Superior temporal gyrus (tissue), 1 donor: ENCODE measurements at regions not wholly inside any gene's neighbourhood (a gene's known extent, or its start where the extent isn't known, plus 50 kb on each side); places are given as distances from the start of the nearest gene placed in this dataset.
"Not testable (repeated sequence)": the region's sequence is repeated elsewhere in the genome, so short reads cannot be mapped to it uniquely, and the experiment has no call there.

Source experiments
- DNase-seq: peaks from one replicate; pipeline ENCODE4 v3.0.0-alpha.2; 2016; ENCODE audit errors: extremely low spot score

DNA sequence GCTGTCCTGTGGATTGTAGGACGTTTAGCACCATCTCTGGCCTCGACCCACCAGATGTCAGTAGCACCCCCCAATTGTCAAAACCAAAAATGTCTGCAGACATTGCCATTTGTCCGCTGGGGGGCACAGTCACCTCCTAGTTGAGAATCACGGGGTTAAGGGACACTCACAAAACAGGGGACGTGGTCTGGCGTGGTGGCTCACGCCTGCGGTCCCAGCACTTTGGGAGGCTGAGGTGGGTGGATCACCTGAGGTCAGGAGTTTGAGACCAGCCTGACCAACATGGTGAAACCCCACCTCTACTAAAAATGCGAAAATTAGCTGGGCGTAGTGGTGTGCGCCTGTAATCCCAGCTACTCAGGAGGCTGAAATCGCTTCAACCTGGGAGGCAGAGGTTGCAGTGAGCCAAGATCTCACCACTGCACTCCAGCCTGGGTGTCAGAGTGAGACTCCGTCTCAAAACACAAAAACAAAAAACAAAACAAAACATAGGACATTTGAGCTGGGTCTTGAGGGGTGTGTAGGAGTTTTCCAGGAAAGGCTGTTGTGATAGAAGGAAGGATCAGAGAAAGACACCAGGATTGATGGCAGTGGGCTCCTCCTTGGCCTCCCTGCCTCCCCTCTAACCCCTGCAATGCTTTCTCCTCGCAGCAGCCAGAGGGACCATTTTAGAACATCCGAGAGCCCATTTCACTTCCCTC, 171.8 kb upstream of the GSE1 start:
- DNase-seq: no peak

DNA sequence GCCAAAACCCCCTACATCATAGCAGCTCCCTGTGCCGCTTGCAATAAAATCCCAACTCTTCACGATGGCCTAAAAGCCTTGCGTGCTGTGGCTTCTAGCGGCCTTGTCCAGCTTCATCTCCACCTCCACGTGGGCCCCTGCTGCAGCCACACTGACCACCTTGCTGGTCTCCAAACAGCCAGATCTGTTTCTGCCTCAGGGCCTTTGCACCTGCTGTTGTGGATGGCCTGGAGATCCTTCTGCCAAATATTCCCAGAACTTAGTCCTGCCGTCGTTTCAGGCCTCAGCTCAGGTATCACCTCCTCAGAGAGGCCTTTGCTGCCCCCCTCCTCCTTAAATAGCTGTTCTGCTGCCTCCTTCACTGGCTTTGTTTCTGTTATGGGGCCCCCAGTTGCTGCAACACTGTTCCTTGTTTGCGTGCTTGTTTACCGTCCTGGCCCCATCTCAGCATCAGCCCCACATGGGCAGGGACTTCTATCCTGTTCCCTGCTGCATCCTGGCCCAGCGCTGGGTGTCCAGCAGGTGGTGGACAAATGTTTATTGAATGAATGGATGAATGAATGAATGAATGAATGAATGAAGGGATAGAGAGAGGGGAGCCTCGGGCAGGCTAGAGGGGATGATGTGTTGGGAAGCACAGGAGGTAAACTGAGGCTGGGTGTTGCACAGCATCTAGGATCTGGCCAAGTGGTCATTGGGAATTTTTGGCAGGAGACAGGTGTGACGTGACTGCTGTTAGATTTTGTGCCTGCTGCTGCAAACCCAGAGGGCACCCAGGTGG, 171.0 kb upstream of the GSE1 start:
- no peak for DNase-seq

DNA sequence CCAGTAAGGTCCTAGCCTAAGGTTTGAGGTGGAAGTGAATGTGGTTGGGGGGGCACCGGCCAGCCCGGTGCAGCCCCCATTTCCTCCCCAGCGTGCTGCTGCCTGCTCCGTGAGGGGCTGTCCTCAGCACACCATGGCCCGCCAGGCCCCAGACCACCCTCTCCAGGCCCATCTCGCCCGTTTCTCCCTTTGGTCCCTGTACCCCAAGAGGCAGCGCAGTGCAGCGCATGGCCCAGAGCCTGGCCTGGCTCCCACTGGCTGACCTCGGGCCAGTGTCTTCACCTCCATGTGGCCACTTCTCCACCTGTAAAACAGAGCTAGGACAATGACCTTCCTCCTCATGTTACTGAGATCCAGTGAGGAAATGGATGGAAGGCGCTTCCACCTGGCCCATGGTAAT, 170.0 kb upstream of the GSE1 start:
- DNase-seq: no peak

DNA sequence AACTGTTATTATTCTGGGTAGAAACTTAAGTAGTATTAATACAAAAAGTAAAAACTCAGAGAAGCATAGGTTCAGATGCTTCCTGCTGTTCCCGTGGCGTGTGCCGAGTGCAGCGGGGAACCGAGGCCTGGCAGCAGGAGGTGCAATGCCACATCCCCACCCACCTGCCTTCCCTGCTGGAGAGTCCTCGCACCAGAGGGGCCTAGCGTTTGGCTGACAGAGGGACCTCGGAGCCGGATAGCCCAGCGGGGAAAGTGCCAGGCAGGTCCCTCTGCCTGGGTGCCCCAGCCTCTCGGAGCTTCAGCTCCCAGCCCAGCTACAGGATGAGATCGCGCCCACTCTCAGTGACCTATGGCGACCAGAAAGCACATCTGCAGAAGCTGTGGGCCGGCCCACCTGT, 169.6 kb upstream of the GSE1 start:
- no peak for DNase-seq

DNA sequence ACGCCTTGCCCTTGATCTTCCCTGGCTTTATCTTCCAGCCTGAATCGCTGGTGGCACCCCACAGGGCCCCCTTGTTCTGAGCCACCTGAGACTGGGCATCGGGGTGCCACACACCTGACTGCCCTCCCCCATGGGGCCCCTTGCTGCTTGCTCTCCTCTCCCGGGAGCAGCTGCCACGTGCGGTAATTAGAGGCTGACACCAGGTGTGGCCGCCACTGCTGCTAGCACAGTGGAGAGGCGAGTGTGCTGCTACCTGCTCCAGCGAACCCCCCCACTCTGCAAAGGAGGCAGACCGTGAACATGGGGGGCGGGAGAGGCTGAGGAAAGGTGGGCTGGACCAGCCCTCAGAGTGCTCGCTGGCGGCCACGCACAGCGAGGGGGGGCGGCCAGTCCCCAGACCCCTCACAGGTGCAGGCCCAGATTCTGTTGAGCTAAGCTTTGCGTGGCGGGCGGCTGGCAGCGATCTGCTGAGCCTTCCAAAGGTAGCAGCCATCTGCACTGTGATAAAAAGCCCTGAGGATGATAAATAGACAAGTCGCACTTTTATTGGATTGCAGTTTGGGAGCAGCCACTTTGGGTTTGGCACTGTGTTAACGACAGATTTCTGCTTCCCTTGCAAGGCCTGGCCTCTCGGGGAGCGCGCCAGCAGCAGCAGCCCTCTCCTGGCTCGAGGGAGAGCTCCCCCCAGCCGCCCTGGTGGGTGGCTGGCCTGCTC, 167.9 kb upstream of the GSE1 start:
- peak; percentile 48 for DNase-seq

DNA sequence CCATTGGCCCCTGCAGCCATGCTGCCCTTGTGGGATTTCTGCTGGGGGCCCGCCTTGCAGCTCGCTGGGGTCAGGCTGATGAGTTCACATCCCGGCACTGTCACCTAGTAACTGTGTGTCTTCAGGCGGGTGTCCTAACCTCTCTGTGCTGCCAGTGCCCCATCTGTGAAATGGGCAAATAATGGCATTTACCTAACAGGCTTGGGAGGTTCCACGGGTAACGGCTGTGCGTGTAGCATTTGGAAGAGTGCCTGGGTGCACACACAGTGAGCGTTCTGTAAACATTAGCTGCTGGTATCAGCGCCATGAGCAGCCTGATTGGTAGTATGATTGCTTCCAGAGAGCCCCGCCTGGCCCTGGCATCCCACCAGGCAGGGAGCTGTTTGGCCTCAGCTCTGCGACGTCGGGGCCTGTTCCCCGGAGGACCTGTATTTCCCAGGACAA, 167.3 kb upstream of the GSE1 start:
- no peak for DNase-seq

DNA sequence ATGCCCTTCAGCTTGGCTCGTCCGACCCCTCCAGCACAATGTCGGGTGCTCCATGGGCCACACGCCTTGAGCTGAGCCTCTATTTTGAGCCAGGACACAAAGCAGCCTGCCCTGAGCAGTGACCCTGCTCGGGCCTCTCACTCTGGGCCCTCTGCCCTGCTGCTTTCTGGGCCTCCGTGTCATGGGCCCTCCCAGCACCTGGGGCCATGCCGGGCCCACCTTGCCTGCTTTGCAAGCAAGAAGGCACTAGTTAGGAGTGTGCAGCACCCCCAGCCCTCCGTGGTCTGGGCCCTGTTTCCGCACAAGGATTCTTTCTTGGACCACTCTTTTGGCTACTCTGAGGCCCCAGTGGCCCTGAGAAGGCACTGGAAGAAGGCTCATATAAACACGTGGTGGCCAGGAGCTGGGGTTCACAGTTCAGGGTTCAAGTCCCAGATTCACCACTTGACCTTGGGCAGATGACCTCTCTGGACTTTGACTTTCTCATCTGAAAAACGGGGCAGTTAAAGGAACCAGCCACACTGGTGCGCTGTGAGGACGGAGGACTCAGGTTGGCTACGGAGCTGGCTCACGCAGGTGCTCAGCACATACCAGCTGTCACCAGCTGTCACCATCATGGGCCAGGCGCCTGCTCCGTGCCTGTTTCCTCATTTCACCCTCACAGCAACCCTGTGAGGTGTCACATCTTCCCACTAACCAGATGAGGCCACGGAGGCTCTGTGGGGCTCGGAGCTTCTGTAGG, 166.0 kb upstream of the GSE1 start:
- DNase-seq: no peak

DNA sequence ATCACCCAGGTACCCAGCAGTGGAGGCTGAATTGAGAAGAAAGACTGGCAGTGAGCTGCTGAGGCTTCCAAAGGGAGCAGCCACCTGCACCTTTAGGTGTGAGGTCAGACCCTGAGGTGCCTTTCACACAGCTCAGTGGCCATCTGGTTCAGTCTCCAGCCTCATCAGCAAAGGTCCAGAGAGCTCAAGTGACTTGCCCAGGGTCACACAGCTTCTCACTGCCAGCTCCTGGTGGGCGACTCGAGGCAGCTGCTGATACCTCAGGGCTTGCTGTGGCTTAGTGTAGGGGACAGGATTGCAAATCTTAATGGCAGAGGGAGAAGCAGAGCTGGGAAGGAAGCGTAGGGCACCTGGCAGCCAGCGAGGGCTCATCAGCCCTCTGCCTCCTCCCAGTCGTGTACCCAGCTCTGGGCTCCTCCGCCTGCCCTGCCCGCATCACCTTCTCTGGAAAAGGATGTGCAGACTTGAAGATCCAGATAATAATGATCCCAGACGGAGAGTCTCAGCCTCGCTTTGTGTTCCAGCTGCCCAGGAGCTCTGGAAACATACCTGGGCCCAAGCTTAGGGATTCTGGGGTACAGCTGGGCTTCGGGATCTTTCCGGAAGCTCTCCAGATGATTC, 165.3 kb upstream of the GSE1 start:
- DNase-seq: no peak

DNA sequence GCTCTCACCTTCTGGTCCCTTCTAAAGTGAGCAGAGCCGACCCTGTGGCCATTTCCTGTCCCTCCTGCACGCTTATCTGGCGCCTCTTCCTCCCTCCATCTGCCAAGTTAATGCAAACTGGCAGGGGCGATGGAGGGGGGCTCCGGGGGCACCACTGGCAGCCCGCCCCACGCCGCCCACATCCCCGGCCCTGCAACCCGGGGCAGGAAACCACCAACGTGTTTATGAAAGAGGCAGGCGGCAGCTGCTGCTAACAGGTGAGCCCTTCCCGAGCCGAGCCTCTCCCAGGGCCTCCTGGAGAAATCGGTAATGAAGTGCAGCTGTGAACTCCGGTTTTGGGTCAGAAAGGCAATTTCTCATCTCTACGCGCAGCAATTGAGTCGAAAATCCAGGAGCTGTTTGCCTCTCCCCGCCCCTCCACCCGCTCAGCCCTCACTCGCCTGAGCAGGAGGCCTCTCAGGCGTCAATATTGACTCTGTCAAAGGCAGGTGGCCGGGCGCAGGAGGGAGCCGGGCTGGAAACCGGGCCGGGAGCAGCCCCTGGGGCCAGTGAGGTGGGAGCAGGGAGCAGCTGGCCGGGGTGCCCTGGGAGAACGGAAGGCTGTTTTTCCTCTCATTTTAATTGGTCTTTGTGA, 164.4 kb upstream of the GSE1 start:
- DNase-seq: no peak

DNA sequence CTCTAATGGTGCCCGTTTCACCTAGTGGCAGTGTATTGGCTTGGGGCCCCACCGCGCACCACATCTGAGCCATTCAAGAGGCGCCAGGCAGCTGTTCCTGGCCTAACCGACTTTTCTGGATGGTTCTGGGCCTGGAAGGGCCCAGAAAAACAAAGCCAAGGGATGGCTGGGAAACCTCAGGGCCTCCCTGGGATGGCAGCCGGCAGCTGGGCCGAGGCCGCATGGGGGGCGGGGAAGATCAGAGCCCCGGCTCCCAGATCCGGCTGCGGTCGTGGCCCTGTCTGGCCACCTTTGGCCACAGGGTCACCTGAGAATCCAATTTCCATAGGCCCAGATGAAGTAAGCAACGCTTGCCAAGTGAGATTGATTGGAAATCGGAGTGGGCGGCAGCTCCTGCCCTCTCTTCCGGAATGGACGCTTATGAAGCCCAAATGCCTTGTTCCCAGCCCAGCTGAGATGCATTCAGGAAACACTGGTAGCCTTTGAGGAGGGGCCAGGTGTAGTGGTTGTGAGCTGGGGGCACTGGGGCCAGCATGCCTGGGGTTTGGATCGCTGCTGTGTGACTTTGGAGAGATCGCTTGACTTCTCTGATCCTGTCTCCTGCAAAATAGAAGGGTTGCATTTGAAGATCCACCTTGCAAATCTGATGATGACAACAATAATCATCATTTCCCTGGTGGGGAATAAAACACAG, 163.8 kb upstream of the GSE1 start:
- DNase-seq: no peak

DNA sequence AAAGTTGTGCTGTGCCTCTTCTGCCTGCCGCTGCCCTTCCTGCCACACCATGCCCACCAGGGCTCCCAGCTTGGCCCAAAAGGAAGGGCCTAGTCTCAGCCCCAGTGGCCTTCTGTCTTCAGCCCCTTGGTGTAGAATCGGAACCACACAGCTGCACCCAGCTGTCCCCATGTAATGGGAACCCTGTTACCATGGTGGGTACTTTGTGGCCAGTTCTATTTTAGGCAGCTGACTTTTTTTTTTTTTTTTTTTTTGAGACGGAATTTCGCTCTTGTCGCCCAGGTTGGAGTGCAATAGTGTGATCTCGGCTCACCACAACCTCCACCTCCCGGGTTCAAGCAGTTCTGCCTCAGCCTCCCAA, 163.3 kb upstream of the GSE1 start:
- no peak for DNase-seq

DNA sequence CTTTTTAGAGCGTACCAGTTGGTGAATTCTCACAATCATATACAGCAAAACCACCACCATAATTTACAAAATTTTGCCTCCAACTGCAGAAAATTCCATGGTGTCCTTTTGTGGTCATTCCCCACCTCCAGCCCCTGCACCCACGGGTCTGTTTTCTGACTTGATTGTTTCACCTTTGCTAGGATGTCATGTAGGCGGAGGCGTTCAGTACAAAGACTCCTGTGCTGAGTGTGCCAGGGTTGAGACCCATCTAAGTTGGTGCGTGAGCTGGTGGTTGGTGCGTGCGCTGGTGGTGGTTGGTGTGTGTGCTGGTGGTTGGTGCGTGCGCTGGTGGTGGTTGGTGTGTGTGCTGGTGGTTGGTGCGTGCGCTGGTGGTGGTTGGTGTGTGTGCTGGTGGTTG, 162.0 kb upstream of the GSE1 start:
- DNase-seq: not testable (repeated sequence)

DNA sequence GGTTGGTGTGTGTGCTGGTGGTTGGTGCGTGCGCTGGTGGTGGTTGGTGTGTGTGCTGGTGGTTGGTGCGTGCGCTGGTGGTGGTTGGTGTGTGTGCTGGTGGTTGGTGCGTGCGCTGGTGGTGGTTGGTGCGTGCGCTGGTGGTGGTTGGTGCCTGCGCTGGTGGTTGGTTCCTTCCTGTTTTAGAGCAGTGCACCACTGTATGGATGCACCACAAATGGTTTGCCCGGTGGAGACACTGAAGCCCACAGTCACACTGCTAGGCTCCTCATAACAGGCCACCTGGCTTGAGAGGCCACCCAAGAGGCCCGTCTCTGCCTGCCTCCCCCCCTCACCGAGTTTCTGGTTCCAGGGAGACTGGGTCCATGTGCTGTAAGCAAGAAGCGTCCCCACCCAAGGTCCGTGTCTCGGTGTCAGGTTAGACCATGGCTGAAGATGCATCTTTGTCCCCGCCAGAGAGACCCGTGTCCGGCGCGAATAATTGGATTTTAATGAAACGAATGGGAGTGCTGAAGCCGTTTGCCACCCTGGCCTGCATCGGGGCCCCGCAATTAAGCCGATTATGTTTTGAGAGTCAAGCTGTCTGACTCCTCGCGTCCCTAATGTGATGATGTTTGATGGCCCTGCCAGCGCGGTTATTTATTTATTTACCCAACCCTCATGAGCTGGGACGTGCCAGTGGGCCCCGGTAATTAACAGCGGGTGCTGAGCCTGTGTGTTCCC, 161.3 kb upstream of the GSE1 start:
- DNase-seq: no peak

DNA sequence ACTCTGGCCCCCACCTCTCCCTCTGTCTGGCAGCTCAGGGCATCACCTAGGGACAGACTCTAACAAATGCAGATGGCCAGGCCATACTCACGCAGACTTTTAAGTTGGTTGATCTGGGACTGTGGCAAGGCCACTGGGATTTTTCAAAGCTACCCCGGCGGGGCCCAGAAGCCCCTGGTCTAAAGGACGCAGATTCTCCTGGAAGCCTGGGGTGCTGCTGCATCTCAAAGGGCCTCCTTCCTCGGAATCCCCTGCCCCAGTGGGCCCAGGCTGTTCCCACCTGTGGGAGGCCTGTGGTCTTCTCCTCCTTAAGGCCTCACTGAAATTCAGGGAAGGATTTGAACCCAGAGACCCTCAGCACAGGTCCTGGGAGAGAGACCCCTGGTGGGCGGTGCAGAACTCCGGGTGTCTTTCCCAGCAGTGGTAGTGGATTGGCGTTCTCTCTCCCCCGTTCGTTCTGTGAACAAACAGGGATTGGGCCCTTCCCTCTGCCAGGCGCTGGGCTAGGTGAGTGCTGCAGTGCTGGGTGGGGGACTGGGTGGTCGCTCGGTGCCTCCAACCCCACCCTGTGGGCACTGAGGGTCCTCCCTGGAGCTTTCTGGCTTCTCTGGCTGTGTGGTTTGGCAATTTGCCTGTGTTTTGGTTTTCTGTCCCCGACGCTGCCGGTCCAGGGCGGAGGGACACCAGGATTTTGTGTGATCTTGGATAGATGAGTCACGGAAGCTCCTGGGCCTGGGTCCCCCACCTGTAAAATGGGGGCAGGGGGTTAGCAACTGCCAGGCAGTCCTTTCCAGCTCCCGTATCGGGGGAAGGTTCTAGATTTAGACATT, 160.5 kb upstream of the GSE1 start:
- DNase-seq: no peak

DNA sequence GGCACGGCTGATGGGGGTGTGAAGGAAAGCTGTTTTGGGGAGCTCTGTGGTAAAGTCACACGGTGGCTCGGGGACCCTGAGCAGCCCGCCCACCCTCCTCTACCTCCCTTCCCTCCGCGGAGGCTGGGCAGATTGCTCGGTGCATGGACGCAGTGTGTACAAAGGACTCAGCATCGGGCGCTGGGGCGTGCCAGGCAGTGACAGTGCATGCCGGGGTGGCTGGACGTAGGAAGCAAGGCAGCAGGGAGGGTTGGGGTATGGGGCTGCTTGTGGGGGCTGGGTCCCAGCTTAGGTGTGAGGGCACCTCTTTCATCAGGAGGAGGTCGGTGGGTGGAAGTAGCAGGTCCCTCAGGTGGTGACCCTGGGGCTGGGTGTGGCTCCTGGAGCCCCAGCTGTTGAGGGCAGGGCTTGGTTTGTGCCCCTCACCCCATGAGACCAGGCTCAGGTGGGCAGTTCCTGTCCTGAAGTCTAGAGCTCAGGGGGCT, 159.9 kb upstream of the GSE1 start:
- DNase-seq: no peak

DNA sequence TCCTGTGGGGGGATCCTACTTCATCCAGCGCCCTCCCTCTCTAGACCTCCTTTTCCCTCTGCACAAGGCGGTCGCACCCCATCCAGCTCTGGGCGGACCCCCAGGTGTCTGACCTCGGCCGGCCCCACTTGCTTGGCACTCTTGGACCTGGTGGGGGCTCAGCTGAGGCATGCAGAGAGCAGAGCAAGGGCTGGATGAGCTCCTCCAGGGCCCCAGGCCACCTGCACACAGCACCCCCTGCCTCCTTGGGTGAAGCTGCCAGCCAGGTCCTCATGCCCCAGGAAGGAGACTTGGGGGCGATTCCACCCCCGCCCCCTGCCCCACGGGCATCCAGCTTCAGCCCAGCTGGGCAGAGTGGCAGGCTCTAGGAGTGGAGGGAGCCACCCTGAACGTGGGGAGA, 159.4 kb upstream of the GSE1 start:
- no peak for DNase-seq

DNA sequence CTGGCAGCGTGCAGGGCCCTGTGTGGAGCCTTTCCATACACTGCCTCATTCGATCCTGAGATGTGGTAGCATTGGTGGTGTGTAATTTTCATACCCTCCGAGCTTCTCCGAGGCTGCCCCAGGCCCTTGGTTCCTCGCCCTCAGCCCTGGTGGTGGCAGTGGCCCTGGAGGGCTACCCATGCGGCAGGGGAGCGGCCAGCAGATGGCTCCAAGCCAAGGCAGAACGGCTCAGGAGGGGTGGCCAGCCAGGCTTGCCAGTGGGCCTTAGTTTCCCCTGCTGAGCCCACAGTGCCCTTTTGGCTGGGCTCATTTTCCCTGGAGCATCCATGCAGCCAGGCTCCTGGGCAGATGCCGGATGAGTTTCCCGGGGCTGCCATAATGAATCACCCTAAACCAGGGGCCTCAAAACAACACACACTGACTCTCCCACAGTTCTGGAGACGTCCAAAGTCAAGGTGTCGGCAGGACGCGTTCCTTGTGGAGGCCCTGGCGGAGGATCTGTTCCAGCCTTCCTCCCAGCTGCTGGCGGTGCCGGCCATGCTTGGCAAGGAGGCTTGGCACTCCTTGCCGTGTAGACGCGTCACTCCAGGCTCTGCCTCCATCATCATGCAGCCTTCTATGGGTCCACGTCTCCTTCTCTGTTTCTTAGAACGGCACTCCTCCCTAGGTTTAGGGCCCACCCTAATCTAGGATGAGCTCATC, 158.8 kb upstream of the GSE1 start:
- no peak for DNase-seq

DNA sequence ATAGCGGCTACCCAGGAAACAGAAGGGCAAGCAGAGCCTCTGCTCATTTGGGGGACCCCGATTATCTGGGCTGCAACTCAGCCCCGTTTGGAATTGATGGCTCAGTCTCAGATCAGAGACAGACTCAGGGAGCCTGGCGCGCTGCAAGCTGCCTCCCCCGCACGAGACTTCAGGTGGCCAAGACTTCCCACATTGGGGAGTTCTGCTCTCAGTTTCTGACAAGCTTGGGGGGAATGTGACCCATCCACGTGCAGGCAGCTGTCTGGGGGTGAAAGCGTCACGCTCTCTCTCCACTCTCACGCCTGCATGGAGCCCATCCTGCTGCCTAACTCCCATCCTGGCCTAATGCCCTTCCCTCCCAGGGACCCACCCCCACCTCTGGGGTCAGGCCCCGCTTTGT, 157.6 kb upstream of the GSE1 start:
- DNase-seq: no peak
